ENCODE measurements at regions not wholly inside any gene's neighbourhood (a gene's known extent, or its start where the extent isn't known, plus 50 kb on each side); places are given as distances from the start of the nearest gene placed in this dataset.

DNA sequence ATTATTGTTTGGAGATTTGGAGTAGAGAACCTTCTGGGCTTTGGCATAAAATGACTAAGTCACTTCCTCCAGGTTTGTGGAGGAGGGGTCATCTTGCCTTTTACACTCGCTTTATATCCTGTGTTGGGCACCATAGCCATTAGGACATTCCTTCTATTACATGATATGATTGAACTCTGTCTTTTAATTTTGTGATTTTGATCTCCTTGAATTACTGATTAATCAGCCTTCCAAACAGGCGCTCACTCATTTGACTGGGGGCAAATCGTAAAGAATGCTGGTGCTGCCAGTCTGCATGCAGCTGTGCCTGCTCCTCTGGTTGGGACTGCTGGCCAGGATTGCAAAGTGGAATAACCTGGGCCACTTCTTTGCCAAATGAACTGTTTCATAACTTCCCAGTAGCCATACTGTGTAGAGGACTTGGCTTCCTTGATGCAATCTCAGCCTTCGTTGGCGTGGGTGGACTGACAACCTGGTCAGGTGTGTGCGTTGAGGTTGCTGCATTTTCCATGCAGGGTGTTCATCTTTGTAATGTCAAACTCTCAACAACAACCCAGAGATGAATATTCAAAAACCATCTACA is 65.9 kb upstream of the RAB11FIP2 start:
- TF ChIP-seq POLR2A (IDR thresholded peaks at IDR 0.05; ENCODE audit: low read depth, low read length) (no peak), POLR2AphosphoS5 (IDR thresholded peaks at IDR 0.05; ENCODE audit: low read depth, low read length) (no peak)
